ENCODE measurements at regions not wholly inside any gene's neighbourhood (a gene's known extent, or its start where the extent isn't known, plus 50 kb on each side); places are given as distances from the start of the nearest gene placed in this dataset.

DNA sequence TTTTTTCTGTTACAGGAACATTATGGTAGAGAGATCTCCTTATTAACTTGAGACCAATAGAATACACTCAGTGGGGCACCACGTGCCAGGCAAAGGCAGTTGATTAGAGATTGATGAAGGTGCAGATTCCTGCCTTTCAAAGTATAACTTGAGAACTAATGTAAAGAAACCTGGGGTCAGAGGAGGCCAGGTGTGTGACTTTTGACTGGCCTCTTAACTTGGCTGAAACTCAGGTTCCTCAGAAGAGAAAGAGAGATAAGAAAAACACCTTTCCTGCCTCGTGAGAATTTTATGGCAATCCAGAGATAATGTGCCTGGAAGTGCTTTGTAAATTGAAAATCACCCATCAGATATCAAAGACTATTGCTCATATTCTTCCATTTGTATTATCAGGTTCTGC, 110.7 kb upstream of the GZMB start:
- Mint-ChIP-seq H3K27me3 (peaks cover 25 to 51% (median 49%) of the 10 kb centered on the region in 3 donors), H3K4me3 (no peak overlapping the region), H3K9me3 (peaks cover 0 to 14% (median 5%) of the 10 kb centered on the region in 7 donors), H3K27ac (no peak overlapping the region), H3K36me3 (peaks cover 0 to 7% of the 10 kb centered on the region in 2 donors), H3K4me1 (no peaks in the 10 kb centered on the region)
- DNase-seq: no peak
- no peak for ATAC-seq (ENCODE audit: low read depth in 2 of 2)

DNA sequence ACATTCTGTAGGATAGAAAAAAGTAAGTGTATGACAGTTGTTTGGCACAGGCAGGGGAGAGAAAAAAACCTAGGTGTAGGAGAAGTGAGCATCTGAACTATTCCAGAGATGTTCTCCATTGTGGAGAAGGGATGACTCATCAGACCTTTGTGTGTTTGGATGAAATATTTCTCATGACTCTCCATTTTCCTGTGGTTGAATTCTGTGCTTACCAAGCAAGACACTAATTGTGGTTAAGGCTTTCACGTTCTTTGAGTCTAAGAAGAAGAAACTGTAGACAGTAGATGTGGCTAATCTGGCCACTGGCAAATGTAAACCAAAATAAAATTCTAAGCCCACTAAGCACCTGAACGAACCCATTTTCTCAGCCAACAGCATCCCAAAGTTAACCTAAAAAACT, 107.9 kb upstream of the GZMB start:
- Mint-ChIP-seq H3K27ac (no peak overlapping the region), H3K9me3 (peaks cover 0 to under 1% (median 0%) of the 10 kb centered on the region in 7 donors), H3K4me3 (no peak overlapping the region), H3K36me3 (no peaks in the 10 kb centered on the region), H3K27me3 (peaks cover 23 to 47% (median 47%) of the 10 kb centered on the region in 3 donors), H3K4me1 (no peaks in the 10 kb centered on the region)
- no peak for DNase-seq
- ATAC-seq (ENCODE audit: low read depth in 2 of 2): no peak

DNA sequence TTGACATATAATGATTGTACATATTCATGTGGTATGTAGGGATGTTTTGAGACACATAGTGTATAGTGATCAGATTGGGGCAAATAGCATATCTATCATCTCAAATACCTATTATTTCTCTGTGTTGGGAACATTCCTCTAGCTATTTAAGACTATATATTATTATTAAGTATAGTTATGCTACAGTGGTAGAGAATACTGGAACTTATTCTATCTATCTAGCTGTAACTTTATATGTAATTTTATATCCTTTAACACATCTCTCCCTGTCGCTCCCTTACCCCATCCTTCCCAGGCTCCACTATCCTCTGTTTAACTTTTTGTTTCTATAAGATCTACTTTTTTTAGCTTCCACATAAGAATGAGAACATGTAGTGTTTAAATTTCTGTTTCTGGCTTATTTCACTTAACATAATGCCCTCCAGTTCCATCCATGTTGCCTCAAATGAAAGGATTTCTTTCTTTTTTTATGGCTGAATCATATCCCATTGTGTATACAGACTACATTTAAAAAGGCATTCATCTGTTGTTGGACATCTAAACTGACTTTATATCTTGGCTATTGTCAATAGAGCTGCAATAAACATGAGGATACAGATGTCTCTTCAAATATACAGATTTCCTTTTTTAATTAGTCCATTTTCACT, 102.1 kb upstream of the GZMB start:
- Mint-ChIP-seq H3K4me3 (no peak overlapping the region), H3K9me3 (peaks cover 0 to 2% (median 0%) of the 10 kb centered on the region in 7 donors)

DNA sequence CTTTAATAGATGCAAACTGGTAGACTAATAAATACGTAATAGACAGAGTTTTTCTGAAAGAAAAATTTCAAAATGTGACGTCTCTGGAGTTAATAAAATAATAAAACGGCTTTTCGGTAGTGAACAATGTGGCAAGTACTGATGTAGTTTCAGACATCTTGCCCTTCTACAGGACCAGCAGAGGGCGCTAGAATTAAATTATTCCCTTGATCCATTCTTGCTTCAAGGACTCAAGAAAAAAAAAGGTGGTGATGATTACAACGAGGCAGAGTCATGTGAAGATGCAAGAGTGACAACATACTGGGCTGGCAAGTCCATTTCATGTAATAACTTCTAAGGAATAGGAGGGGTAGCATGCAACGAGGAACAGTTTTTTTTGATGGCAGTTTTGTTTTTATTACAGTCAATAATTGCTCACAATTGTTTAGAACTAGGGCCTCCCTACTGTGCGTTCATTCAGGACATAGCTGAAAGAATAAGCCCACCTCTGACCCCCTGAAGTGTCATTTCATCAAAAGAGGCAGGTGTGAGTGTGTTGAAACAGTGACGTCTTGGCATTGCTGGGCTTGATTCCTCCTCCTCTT, 101.0 kb upstream of the GZMB start:
- DNase-seq: peak; percentile 3
- ATAC-seq (ENCODE audit: low read depth in 2 of 2): peak in 1 of 2 donors; percentile 21

More for the DNA sequence above, 102.1 kb upstream of the GZMB start:
- no peaks in the 10 kb centered on the region for H3K4me1 Mint-ChIP-seq
- no peak overlapping the region for H3K27ac Mint-ChIP-seq
- no peaks in the 10 kb centered on the region for H3K36me3 Mint-ChIP-seq
- H3K27me3 Mint-ChIP-seq: peaks cover 17 to 33% (median 23%) of the 10 kb centered on the region in 3 donors
- DNase-seq (no peak), ATAC-seq (ENCODE audit: low read depth in 2 of 2) (no peak)

DNA sequence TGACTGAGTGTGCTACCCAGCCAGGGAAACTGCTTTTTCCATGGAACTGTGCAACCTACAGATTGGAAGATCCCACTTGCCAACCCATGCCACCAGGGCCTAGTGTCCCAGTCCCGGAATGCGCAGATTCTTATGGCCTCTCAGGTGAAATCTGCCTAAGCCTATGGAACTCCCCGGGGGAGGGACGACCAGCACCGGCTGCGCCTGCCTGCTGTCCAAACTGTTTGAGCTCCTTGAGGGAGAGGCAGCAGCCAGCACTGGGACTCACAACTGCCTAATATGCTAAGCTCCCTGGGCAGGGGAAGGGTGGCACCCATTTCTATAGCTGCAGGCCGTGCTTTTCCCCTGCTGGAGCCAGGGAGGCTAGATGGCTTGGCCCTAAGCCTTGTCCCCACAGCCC, 92.5 kb upstream of the GZMB start:
- no peak overlapping the region for H3K27ac Mint-ChIP-seq
- peaks cover 11 to 69% (median 61%) of the 10 kb centered on the region in 3 donors for H3K27me3 Mint-ChIP-seq
- no peak overlapping the region for H3K4me3 Mint-ChIP-seq
- peaks cover 0 to 19% of the 10 kb centered on the region in 2 donors for H3K36me3 Mint-ChIP-seq
- H3K9me3 Mint-ChIP-seq: peaks cover 5 to 26% (median 10%) of the 10 kb centered on the region in 7 donors
- ATAC-seq (ENCODE audit: low read depth in 2 of 2): no peak
- H3K4me1 Mint-ChIP-seq: no peaks in the 10 kb centered on the region
- no peak for DNase-seq

More for the DNA sequence above, 101.0 kb upstream of the GZMB start:
- peaks cover 17 to 36% (median 23%) of the 10 kb centered on the region in 3 donors for H3K27me3 Mint-ChIP-seq
- peaks cover 0 to 2% (median 0%) of the 10 kb centered on the region in 7 donors for H3K9me3 Mint-ChIP-seq
- no peak overlapping the region for H3K4me3 Mint-ChIP-seq
- peak overlapping the region in 1 of 6 donors; percentile 1 for H3K27ac Mint-ChIP-seq
- no peaks in the 10 kb centered on the region for H3K36me3 Mint-ChIP-seq
- H3K4me1 Mint-ChIP-seq: no peaks in the 10 kb centered on the region

DNA sequence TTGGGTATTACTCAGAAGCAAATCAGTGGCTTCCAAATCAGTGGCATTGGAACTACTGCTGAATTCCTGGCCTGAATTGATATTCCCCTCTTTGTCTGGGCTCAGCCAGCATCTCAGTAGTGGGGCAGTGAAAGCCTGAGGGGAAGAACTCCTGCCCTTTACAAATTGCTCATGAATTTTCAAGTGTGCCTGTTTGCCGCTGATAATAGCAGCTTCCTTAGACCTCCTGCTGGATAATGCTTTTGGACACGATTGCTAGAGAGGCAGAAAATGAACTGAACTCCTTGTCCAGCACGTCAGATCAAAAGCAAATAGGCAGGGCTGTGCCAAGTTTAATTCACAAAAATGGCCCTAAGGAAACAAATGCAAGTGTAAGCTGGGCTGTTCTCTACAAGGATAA, 91.3 kb upstream of the GZMB start:
- Mint-ChIP-seq H3K36me3 (peaks cover 0 to 19% of the 10 kb centered on the region in 2 donors), H3K4me1 (no peaks in the 10 kb centered on the region), H3K27me3 (peaks cover 12 to 79% (median 68%) of the 10 kb centered on the region in 3 donors), H3K4me3 (no peak overlapping the region), H3K27ac (no peak overlapping the region), H3K9me3 (peaks cover 5 to 26% (median 10%) of the 10 kb centered on the region in 7 donors)
- DNase-seq: no peak
- no peak for ATAC-seq (ENCODE audit: low read depth in 2 of 2)

DNA sequence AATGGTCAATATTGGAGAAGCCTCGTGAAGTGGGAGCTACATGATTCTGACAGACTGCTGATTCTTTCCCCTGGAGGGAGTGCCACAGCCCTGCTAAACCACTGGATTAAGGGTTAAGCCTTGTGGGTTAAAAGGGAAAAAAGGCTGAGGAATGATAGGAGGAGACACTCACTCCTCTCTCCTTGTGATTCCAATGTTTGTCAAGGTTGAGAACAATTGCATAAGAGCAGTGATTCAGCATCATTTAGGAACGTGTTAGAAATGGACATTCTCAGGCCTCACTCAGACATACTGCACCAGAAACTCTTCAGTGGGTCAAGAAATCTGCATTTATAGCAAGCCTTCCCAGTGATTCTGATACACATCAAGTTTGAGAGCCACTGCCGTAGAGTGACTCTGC, 87.8 kb upstream of the GZMB start:
- no peak for DNase-seq
- no peaks in the 10 kb centered on the region for H3K36me3 Mint-ChIP-seq
- no peak overlapping the region for H3K27ac Mint-ChIP-seq
- no peak overlapping the region for H3K4me3 Mint-ChIP-seq
- peaks cover 14 to 62% (median 46%) of the 10 kb centered on the region in 3 donors for H3K27me3 Mint-ChIP-seq
- no peak for ATAC-seq (ENCODE audit: low read depth in 2 of 2)
- H3K9me3 Mint-ChIP-seq: peaks cover 0 to 12% (median 0%) of the 10 kb centered on the region in 7 donors
- H3K4me1 Mint-ChIP-seq: no peaks in the 10 kb centered on the region

DNA sequence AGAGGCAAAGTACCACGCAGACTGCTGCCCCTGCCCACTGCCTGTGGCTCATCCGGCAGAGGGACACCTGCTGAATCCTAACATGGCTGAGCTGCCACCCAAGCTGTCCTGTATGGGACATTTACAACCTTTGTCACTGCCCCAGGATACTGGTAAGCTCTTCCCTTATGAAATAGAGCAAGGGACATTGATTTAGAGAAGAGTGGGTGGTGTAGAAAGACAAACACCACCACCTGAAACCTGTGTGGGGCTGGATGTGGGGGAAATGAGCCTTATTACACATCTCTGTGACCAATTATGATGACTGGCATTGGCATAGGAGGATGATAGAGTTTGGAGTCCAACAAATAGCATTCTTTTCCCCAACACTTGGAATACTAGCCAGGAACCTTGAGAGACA, 81.2 kb upstream of the GZMB start:
- Mint-ChIP-seq H3K9me3 (no peaks in the 10 kb centered on the region), H3K4me1 (no peaks in the 10 kb centered on the region), H3K27ac (no peak overlapping the region), H3K36me3 (no peaks in the 10 kb centered on the region), H3K4me3 (no peak overlapping the region), H3K27me3 (peaks cover 26 to 45% (median 38%) of the 10 kb centered on the region in 3 donors)
- ATAC-seq (ENCODE audit: low read depth in 2 of 2) (no peak), DNase-seq (no peak)

DNA sequence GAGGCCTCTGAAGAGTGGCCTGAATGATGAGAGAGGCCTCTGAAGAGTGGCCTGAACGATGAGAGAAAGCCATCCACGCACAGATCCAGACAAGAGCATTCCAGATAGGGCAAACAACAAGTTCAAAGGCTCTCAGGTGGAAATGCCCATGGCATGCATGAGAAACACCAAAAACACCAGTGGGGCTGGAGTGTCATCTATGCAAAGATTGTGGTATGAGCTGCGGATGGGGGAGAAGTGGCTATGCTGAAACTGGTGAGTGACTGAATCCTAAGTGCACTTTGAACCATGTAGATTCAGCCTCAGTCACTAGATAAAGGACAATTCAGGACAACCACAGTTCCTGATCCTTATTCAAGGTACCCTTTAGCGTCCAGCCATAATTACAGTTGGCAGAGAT, 79.4 kb upstream of the GZMB start:
- DNase-seq (no peak), ATAC-seq (ENCODE audit: low read depth in 2 of 2) (peak in 1 of 2 donors; percentile 32)
- H3K9me3 Mint-ChIP-seq: no peaks in the 10 kb centered on the region
- no peaks in the 10 kb centered on the region for H3K36me3 Mint-ChIP-seq
- H3K4me3 Mint-ChIP-seq: no peak overlapping the region
- H3K4me1 Mint-ChIP-seq: no peaks in the 10 kb centered on the region
- peaks cover 24 to 38% (median 32%) of the 10 kb centered on the region in 3 donors for H3K27me3 Mint-ChIP-seq
- peak overlapping the region in 1 of 6 donors; percentile 42 for H3K27ac Mint-ChIP-seq

DNA sequence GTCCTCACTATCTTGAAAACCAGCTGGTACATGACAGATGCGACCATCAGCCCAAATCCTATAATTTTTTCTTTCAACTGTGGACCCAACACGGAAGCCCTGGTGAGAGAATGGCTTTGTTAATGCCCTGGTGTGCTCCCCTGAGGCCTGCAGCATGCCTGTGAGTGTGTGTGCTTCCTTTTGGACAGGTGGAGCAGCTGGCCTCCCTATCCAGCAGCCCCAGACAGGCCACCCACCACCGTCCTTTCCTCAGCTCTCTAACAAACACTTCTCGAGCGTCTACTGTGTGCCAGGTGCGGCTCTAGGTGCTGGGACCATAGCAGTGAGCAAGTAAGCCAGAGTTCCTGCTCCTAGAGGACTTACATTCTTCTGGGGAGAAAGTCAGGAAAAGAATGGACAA, 78.9 kb upstream of the GZMB start:
- peak overlapping the region in 1 of 8 donors; percentile 53 for H3K4me3 Mint-ChIP-seq
- H3K27me3 Mint-ChIP-seq: peaks cover 24 to 38% (median 32%) of the 10 kb centered on the region in 3 donors
- DNase-seq: no peak
- H3K27ac Mint-ChIP-seq: peak overlapping the region in 1 of 6 donors; percentile 17
- no peak for ATAC-seq (ENCODE audit: low read depth in 2 of 2)
- H3K4me1 Mint-ChIP-seq: no peaks in the 10 kb centered on the region
- H3K9me3 Mint-ChIP-seq: no peaks in the 10 kb centered on the region
- no peaks in the 10 kb centered on the region for H3K36me3 Mint-ChIP-seq

DNA sequence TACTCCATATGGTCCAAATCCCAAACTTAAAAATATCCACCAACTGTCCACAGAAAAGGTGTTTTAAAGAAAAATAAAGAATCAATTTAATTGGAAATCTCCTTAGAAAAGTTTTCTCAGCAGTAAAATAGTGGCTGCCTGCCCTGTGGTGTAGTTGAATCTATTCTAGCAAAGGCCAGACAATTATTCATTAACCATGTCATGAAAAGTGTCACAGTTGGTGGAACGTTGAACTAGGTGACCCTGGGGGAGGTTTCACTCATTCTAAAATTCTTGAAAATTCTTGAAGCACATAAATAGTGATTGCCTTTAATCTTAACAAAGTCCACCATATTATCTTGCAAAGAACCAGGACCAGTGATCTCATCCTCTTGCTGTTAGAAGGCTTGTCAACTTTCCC, 78.4 kb upstream of the GZMB start:
- peaks cover 24 to 38% (median 32%) of the 10 kb centered on the region in 3 donors for H3K27me3 Mint-ChIP-seq
- no peak for ATAC-seq (ENCODE audit: low read depth in 2 of 2)
- H3K4me1 Mint-ChIP-seq: no peaks in the 10 kb centered on the region
- H3K36me3 Mint-ChIP-seq: no peaks in the 10 kb centered on the region
- H3K4me3 Mint-ChIP-seq: no peak overlapping the region
- no peaks in the 10 kb centered on the region for H3K9me3 Mint-ChIP-seq
- no peak overlapping the region for H3K27ac Mint-ChIP-seq
- no peak for DNase-seq

DNA sequence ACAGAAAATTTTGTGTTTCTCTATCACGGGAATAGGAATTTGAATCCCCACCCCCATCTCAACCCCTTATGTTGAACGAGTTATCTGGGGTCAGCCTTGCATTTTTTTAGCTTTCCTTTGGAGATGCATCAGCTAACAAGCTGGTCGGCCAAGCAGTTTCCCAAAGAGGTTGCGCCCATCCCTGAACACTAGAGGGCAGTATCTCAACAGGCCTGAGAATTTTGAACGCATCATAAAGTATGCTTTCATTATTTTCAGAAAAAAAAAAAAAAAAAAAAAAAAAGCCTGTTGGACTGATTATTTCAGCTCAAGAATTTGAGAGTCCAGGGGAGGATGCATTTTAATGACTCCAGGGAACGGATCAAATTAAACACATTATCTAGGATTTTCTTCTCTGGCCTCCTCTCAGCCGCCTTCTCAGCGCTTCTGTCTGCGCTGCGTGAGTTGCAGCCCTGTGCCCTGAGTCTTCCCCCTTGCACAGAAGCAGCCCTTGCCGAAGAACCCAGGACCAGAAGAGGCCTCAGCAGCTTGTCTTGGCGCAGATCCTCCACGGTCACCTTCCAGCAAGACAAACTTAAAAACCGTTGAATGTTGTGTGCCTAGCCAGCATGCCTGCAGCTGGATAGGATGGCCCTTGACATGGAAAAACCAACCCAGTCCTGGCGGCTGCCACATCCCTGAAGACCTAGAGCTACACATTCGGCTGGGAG, 76.6 kb upstream of the GZMB start:
- Mint-ChIP-seq H3K9me3 (peaks cover 0 to 5% (median 0%) of the 10 kb centered on the region in 7 donors), H3K4me1 (peaks cover 8 to 17% (median 17%) of the 10 kb centered on the region in 3 donors), H3K27me3 (peaks cover 11 to 20% (median 14%) of the 10 kb centered on the region in 3 donors), H3K4me3 (peak overlapping the region in 1 of 8 donors; percentile 60), H3K36me3 (no peaks in the 10 kb centered on the region), H3K27ac (peak overlapping the region in 1 of 6 donors; percentile 36)
- DNase-seq (peak; percentile 55), ATAC-seq (ENCODE audit: low read depth in 2 of 2) (no peak)

DNA sequence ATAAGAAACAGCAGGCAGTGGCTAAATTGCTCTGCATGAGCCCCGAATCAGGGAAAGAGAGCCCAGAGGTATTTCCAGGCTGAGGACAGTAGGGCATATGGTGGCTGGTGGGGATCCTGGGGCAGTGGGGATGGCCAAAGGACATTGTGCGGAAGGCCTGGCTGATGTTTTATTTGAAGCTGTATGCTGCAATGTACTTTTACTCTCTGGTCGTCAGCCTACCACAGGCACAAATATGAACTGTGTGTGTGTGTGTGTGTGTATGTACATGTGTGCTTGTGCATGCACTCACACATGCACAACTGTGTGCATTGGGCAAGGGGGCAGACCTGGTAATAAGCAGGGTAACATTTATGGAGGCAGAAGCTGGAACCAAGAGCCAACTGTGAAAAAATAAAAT, 74.7 kb upstream of the GZMB start:
- Mint-ChIP-seq H3K4me1 (peaks cover 27 to 36% (median 36%) of the 10 kb centered on the region in 3 donors), H3K4me3 (no peak overlapping the region), H3K9me3 (peaks cover 0 to 5% (median 0%) of the 10 kb centered on the region in 7 donors), H3K36me3 (no peaks in the 10 kb centered on the region), H3K27me3 (peaks cover 0 to 7% (median 3%) of the 10 kb centered on the region in 3 donors), H3K27ac (peak overlapping the region in 3 of 6 donors; percentile 62 to 89 (median 78))
- ATAC-seq (ENCODE audit: low read depth in 2 of 2): no peak
- DNase-seq: no peak

All from naive B cell (primary cell).